HEK293 (cell line): ENCODE measurements at regions not wholly inside any gene's neighbourhood (a gene's known extent, or its start where the extent isn't known, plus 50 kb on each side); places are given as distances from the start of the nearest gene placed in this dataset.

Source experiments
- CTCF ChIA-PET: fragments of 350-600 bp; formaldehyde crosslinking; extraction: SDS; loops from one replicate; lab custom pipeline; 2021; ENCODE audit warnings: antibody characterized with exemption; lab: Yijun Ruan, JAX
- POLR2A ChIA-PET: fragments of 300-600 bp; formaldehyde crosslinking; extraction: SDS; loops from one replicate; lab custom pipeline; 2020; ENCODE audit warnings: antibody characterized with exemption, inconsistent platforms; lab: Yijun Ruan, JAX
- H3K27ac ChIP-seq: fragments of 200-500 bp; sonication (Bioruptor generic); 2 replicates; pipeline ENCODE4 v1.5.1; 2014; ENCODE audit warnings: low read depth, low read length, control low read depth, inconsistent platforms; ENCODE audit errors: extremely low read depth
- H3K36me3 ChIP-seq, 2 experiments: fragments of 200-500 bp in 1 of 2; sonication (Bioruptor generic) in 1 of 2; 1 replicate in 1 of 2; 2 replicates in 1 of 2; pipeline ENCODE4 v1.5.1; 2014 to 2017; ENCODE audit warnings: inconsistent platforms in 2 of 2, low read length in 2 of 2; ENCODE audit not compliant: control insufficient read depth in 2 of 2, insufficient read depth in 1 of 2
- H3K4me1 ChIP-seq: fragments of 200-500 bp; sonication (Bioruptor generic); 2 replicates; pipeline ENCODE4 v1.5.1; 2014; ENCODE audit warnings: mild to moderate bottlenecking, low read length, inconsistent platforms; ENCODE audit not compliant: control insufficient read depth, insufficient read depth
- H3K4me3 ChIP-seq: 2 replicates; pipeline ENCODE4 v1.5.1; 2011; ENCODE audit warnings: low read depth, mild to moderate bottlenecking, control low read depth, low read length, moderate library complexity
- H3K9me3 ChIP-seq: fragments of 200-500 bp; sonication (Bioruptor generic); 2 replicates; pipeline ENCODE4 v1.5.1; 2014; ENCODE audit warnings: low read depth, low read length, inconsistent platforms; ENCODE audit not compliant: control insufficient read depth, insufficient read depth
- BCL11A ChIP-seq: fragments of 450-650 bp; formaldehyde crosslinking; IDR thresholded peaks from 2 replicates; pipeline ENCODE4 v1.5.1; 2016; ENCODE audit warnings: low read depth, missing biosample characterization, missing genetic modification characterization
- FEZF1 ChIP-seq: fragments of 450-650 bp; formaldehyde crosslinking; IDR thresholded peaks from 2 replicates; pipeline ENCODE4 v1.5.1; 2016; ENCODE audit warnings: missing biosample characterization, missing genetic modification characterization
- KLF7 ChIP-seq: fragments of 450-650 bp; formaldehyde crosslinking; IDR thresholded peaks from 2 replicates; pipeline ENCODE4 v1.5.1; 2016; ENCODE audit warnings: missing biosample characterization, missing genetic modification characterization, borderline replicate concordance
- OVOL3 ChIP-seq: fragments of 450-650 bp; formaldehyde crosslinking; IDR thresholded peaks from 2 replicates; pipeline ENCODE4 v1.5.1; 2016; ENCODE audit warnings: missing biosample characterization, missing genetic modification characterization
- ZBTB26 ChIP-seq: fragments of 450-650 bp; formaldehyde crosslinking; optimal IDR thresholded peaks from 2 replicates; pipeline ENCODE3; 2016; ENCODE audit warnings: missing biosample characterization, mild to moderate bottlenecking, missing genetic modification characterization
- ZBTB44 ChIP-seq: fragments of 450-650 bp; IDR thresholded peaks from 2 replicates; pipeline ENCODE4 v1.5.1; 2018; ENCODE audit warnings: missing biosample characterization, mild to moderate bottlenecking, missing genetic modification characterization
- ZBTB49 ChIP-seq: fragments of 450-650 bp; formaldehyde crosslinking; IDR thresholded peaks from 2 replicates; pipeline ENCODE4 v1.5.1; 2016; ENCODE audit warnings: missing biosample characterization, missing genetic modification characterization, low read depth
- ZNF146 ChIP-seq: fragments of 450-650 bp; formaldehyde crosslinking; IDR thresholded peaks from 2 replicates; pipeline ENCODE4 v1.5.1; 2016; ENCODE audit warnings: missing biosample characterization, missing genetic modification characterization
- ZNF148 ChIP-seq: fragments of 450-650 bp; formaldehyde crosslinking; IDR thresholded peaks from 2 replicates; pipeline ENCODE4 v1.5.0; 2017; ENCODE audit warnings: missing biosample characterization, missing genetic modification characterization, borderline replicate concordance
- ZNF211 ChIP-seq: fragments of 450-650 bp; formaldehyde crosslinking; IDR thresholded peaks from 2 replicates; pipeline ENCODE4 v1.5.1; 2016; ENCODE audit warnings: low read depth, missing biosample characterization, missing genetic modification characterization
- ZNF221 ChIP-seq: fragments of 450-650 bp; formaldehyde crosslinking; IDR thresholded peaks from 2 replicates; pipeline ENCODE4 v1.5.1; 2017; ENCODE audit warnings: missing biosample characterization, missing genetic modification characterization, borderline replicate concordance
- ZNF280D ChIP-seq: fragments of 450-650 bp; formaldehyde crosslinking; IDR thresholded peaks from 2 replicates; pipeline ENCODE4 v1.5.1; 2016; ENCODE audit warnings: missing biosample characterization, missing genetic modification characterization
- ZNF449 ChIP-seq: fragments of 450-650 bp; formaldehyde crosslinking; IDR thresholded peaks from 2 replicates; pipeline ENCODE4 v1.5.1; 2017; ENCODE audit warnings: missing biosample characterization, mild to moderate bottlenecking, missing genetic modification characterization, moderate library complexity
- ZNF544 ChIP-seq: fragments of 450-650 bp; formaldehyde crosslinking; IDR thresholded peaks from 2 replicates; pipeline ENCODE4 v1.5.0; 2017; ENCODE audit warnings: missing biosample characterization, missing genetic modification characterization
- ZNF624 ChIP-seq: fragments of 450-650 bp; formaldehyde crosslinking; IDR thresholded peaks from 2 replicates; pipeline ENCODE4 v1.5.1; 2017; ENCODE audit warnings: missing biosample characterization, missing genetic modification characterization
- ZNF626 ChIP-seq: fragments of 450-650 bp; sonication (Bioruptor Pico); formaldehyde crosslinking; IDR thresholded peaks from 2 replicates; pipeline ENCODE4 v1.5.1; 2018; ENCODE audit warnings: missing biosample characterization, missing genetic modification characterization, inconsistent platforms
- ZNF707 ChIP-seq: fragments of 450-650 bp; formaldehyde crosslinking; IDR thresholded peaks from 2 replicates; pipeline ENCODE4 v1.5.1; 2016; ENCODE audit warnings: missing biosample characterization, missing genetic modification characterization
- ZNF777 ChIP-seq: fragments of 450-650 bp; formaldehyde crosslinking; IDR thresholded peaks from 2 replicates; pipeline ENCODE4 v1.5.1; 2017; ENCODE audit warnings: missing biosample characterization, missing genetic modification characterization, borderline replicate concordance
- ZNF785 ChIP-seq: fragments of 450-650 bp; formaldehyde crosslinking; IDR thresholded peaks from 2 replicates; pipeline ENCODE4 v1.5.1; 2016; ENCODE audit warnings: missing biosample characterization, missing genetic modification characterization

GRCh38 chr4:177080388-177080787, 229.3 kb upstream of the NEIL3 start:
- TF ChIP-seq ZNF707 (tag by site-specific recombination) = no peak
- TF ChIP-seq ZNF221 (tag by site-specific recombination) = no peak
- Histone ChIP-seq H3K36me3 (no peaks in the 10 kb centered on the region), H3K27ac (no peak overlapping the region), H3K4me3 (no peak overlapping the region), H3K9me3 (no peaks in the 10 kb centered on the region), H3K4me1 (no peaks in the 10 kb centered on the region)
- POLR2A ChIA-PET = no interaction called here
- CTCF ChIA-PET = no interaction called here

- no peak overlapping the region for H3K27ac ChIP-seq
- ChIA-PET CTCF (no interaction called here), POLR2A (no interaction called here)
- no peak for TF ChIP-seq OVOL3
- no peak overlapping the region for H3K4me3 ChIP-seq
- H3K4me1 ChIP-seq = no peaks in the 10 kb centered on the region
- H3K36me3 ChIP-seq = no peaks in the 10 kb centered on the region
- H3K9me3 ChIP-seq = no peaks in the 10 kb centered on the region
Measured at GRCh38 chr4:177087060-177087459, 222.6 kb upstream of the NEIL3 start.

GRCh38 chr4:177087499-177087898, 222.2 kb upstream of the NEIL3 start:
- CTCF ChIA-PET = no interaction called here
- Histone ChIP-seq H3K4me3 (no peak overlapping the region), H3K27ac (no peak overlapping the region), H3K9me3 (no peaks in the 10 kb centered on the region), H3K4me1 (no peaks in the 10 kb centered on the region), H3K36me3 (no peaks in the 10 kb centered on the region)
- POLR2A ChIA-PET = no interaction called here
- TF ChIP-seq KLF7 (no peak), ZBTB26 (tag by site-specific recombination) (no peak), ZNF211 (tag by site-specific recombination) (no peak), ZBTB49 (tag by site-specific recombination) (no peak), FEZF1 (tag by site-specific recombination) (no peak), ZNF626 (tag by site-specific recombination) (no peak), BCL11A (tag by site-specific recombination) (no peak), ZNF544 (tag by site-specific recombination) (no peak), ZNF785 (no peak), ZNF449 (tag by site-specific recombination) (no peak), ZNF148 (tag by site-specific recombination) (no peak), ZNF280D (tag by site-specific recombination) (no peak), ZNF777 (tag by site-specific recombination) (no peak), ZNF624 (no peak), ZBTB44 (tag by site-specific recombination) (no peak), ZNF146 (tag by site-specific recombination) (no peak)
